SK-N-SH (cell line): ENCODE measurements at regions not wholly inside any gene's neighbourhood (a gene's known extent, or its start where the extent isn't known, plus 50 kb on each side); places are given as distances from the start of the nearest gene placed in this dataset.

Source experiments
- CTCF ChIA-PET: fragments of 300-600, 350-600 bp; formaldehyde crosslinking; extraction: SDS; loops from one replicate; lab custom pipeline; 2021; lab: Yijun Ruan, JAX
- POLR2A ChIA-PET: fragments of 350-600 bp; sonication (Branson Sonifier 250); formaldehyde crosslinking; extraction: SDS; loops from one replicate; lab custom pipeline; 2020; ENCODE audit warnings: antibody characterized with exemption, inconsistent platforms; lab: Yijun Ruan, JAX
- DNase-seq: peaks from one replicate; pipeline ENCODE4 v3.0.0; 2012
- H2AFZ ChIP-seq: fragments of 200-600 bp; sonication (generic); 2 replicates; pipeline ENCODE4 v1.8.1; 2016; ENCODE audit warnings: antibody characterized with exemption, mild to moderate bottlenecking, low read depth
- H3F3A ChIP-seq: fragments of 200-600 bp; sonication (generic); replicated peaks from 2 replicates; pipeline ENCODE3; 2016; ENCODE audit warnings: antibody characterized with exemption, mild to moderate bottlenecking; ENCODE audit not compliant: insufficient read depth
- H3K27ac ChIP-seq, 2 experiments: fragments of 200-500 bp in 1 of 2; fragments of 200-600 bp in 1 of 2; sonication (Bioruptor generic) in 1 of 2; sonication (generic), shearing (Covaris generic) in 1 of 2; 2 replicates each; pipeline versions ENCODE4 v1.5.1 to v1.6.1; 2014 to 2016; ENCODE audit warnings: low read depth in 2 of 2, inconsistent platforms in 1 of 2, low read length in 1 of 2, mild to moderate bottlenecking in 1 of 2, mixed read lengths in 1 of 2
- H3K27me3 ChIP-seq: fragments of 200-600 bp; sonication (generic), shearing (Covaris generic); 2 replicates; pipeline ENCODE4 v1.6.1; 2016; ENCODE audit warnings: mixed run types; ENCODE audit not compliant: insufficient read depth
- H3K36me3 ChIP-seq, 2 experiments: fragments of 200-500 bp in 1 of 2; fragments of 200-600 bp in 1 of 2; sonication (Bioruptor generic) in 1 of 2; sonication (generic) in 1 of 2; replicated peaks in 1 of 2; 2 replicates each; pipeline versions ENCODE3 to v1.5.1; 2014 to 2016; ENCODE audit warnings: low read length in 1 of 2, mild to moderate bottlenecking in 1 of 2; ENCODE audit not compliant: insufficient read depth in 2 of 2, control insufficient read depth in 1 of 2
- H3K4me1 ChIP-seq, 2 experiments: fragments of 200-500 bp in 1 of 2; fragments of 200-600 bp in 1 of 2; sonication (Bioruptor generic) in 1 of 2; sonication (generic), shearing (Covaris generic) in 1 of 2; 2 replicates each; pipeline versions ENCODE4 v1.5.1 to v1.6.1; 2014 to 2016; ENCODE audit warnings: low read depth in 1 of 2, low read length in 1 of 2, mixed run types in 1 of 2; ENCODE audit not compliant: insufficient read depth in 2 of 2, control insufficient read depth in 1 of 2
- H3K4me2 ChIP-seq: fragments of 200-600 bp; sonication (generic), shearing (Covaris generic); 2 replicates; pipeline ENCODE4 v1.6.1; 2017; ENCODE audit warnings: mixed run types
- H3K4me3 ChIP-seq, 2 experiments: fragments of 200-500 bp in 1 of 2; fragments of 200-600 bp in 1 of 2; sonication (Bioruptor generic) in 1 of 2; sonication (generic), shearing (Covaris generic) in 1 of 2; 2 replicates each; pipeline versions ENCODE4 v1.5.1 to v1.8.1; 2014 to 2016; ENCODE audit warnings: low read depth in 2 of 2, inconsistent platforms in 1 of 2, low read length in 1 of 2, mild to moderate bottlenecking in 1 of 2, mixed read lengths in 1 of 2, moderate library complexity in 1 of 2
- H3K79me2 ChIP-seq: fragments of 200-600 bp; sonication (generic); 2 replicates; pipeline ENCODE4 v1.8.1; 2017; ENCODE audit warnings: mild to moderate bottlenecking; ENCODE audit not compliant: insufficient read depth
- H3K9ac ChIP-seq: fragments of 200-600 bp; sonication (generic); 2 replicates; pipeline ENCODE4 v1.6.1; 2017; ENCODE audit warnings: mixed run types
- H3K9me2 ChIP-seq: fragments of 200-600 bp; sonication (generic); 2 replicates; pipeline ENCODE4 v1.6.1; 2017; ENCODE audit warnings: mixed run types
- H3K9me3 ChIP-seq: fragments of 200-600 bp; sonication (generic); 2 replicates; pipeline ENCODE4 v1.6.1; 2017; ENCODE audit warnings: mixed run types, mild to moderate bottlenecking, moderate library complexity
- H4K20me1 ChIP-seq: fragments of 200-600 bp; sonication (generic); 2 replicates; pipeline ENCODE4 v1.6.1; 2017; ENCODE audit warnings: mild to moderate bottlenecking, mixed run types; ENCODE audit not compliant: insufficient read depth
- CHD2 ChIP-seq: fragments of 150-350 bp; IDR thresholded peaks from 2 replicates; pipeline ENCODE4 v1.6.1; 2018; ENCODE audit warnings: low read length; ENCODE audit not compliant: partially characterized antibody
- EP300 ChIP-seq, 2 experiments: IDR thresholded peaks; 2 replicates each; pipeline versions ENCODE4 v1.4.0 to v1.6.1; 2012; ENCODE audit warnings: borderline replicate concordance in 1 of 2, low read depth in 1 of 2, low read length in 1 of 2
- FOSL2 ChIP-seq: IDR thresholded peaks from 2 replicates; pipeline ENCODE4 v1.4.0; 2012; ENCODE audit warnings: low read depth, mild to moderate bottlenecking, moderate library complexity, borderline replicate concordance
- GABPA ChIP-seq: IDR thresholded peaks from 2 replicates; pipeline ENCODE4 v1.4.0; 2012; ENCODE audit warnings: low read depth, mild to moderate bottlenecking
- MAX ChIP-seq: IDR thresholded peaks from 2 replicates; pipeline ENCODE4 v1.4.0; 2012; ENCODE audit warnings: low read depth
- MXI1 ChIP-seq: IDR thresholded peaks from 2 replicates; pipeline ENCODE4 v1.6.1; 2012; ENCODE audit warnings: mild to moderate bottlenecking, low read depth, low read length, improper control_type of control experiment
- NFIC ChIP-seq: IDR thresholded peaks from 2 replicates; pipeline ENCODE4 v1.4.0; 2012; ENCODE audit warnings: borderline replicate concordance
- NRF1 ChIP-seq: IDR thresholded peaks from 2 replicates; pipeline ENCODE4 v1.6.1; 2012; ENCODE audit warnings: low read depth, mild to moderate bottlenecking, low read length
- PBX3 ChIP-seq: IDR thresholded peaks from 2 replicates; pipeline ENCODE4; 2012
- REST ChIP-seq: IDR thresholded peaks from 2 replicates; pipeline ENCODE4 v1.6.1; 2012; ENCODE audit warnings: mild to moderate bottlenecking, low read depth, low read length, moderate library complexity
- RXRA ChIP-seq: IDR thresholded peaks from 2 replicates; pipeline ENCODE4 v1.4.0; 2012; ENCODE audit warnings: low read depth, mild to moderate bottlenecking, borderline replicate concordance
- SMC3 ChIP-seq: IDR thresholded peaks from 2 replicates; pipeline ENCODE4 v1.6.1; 2012; ENCODE audit warnings: low read depth, low read length, improper control_type of control experiment
- TAF1 ChIP-seq: IDR thresholded peaks from 2 replicates; pipeline ENCODE4 v1.6.1; 2012; ENCODE audit warnings: low read depth, mild to moderate bottlenecking, low read length, moderate library complexity, borderline replicate concordance
- USF1 ChIP-seq: IDR thresholded peaks from 2 replicates; pipeline ENCODE4 v1.4.0; 2012; ENCODE audit warnings: low read depth, borderline replicate concordance
- USF2 ChIP-seq: fragments of 150-350 bp; IDR thresholded peaks from 2 replicates; pipeline ENCODE4 v1.6.1; 2017; ENCODE audit warnings: antibody characterized with exemption, low read length, low read depth, borderline replicate concordance
- YY1 ChIP-seq: IDR thresholded peaks from 2 replicates; pipeline ENCODE4 v1.4.0; 2012; ENCODE audit warnings: low read depth, mild to moderate bottlenecking
- ZBTB33 ChIP-seq: IDR thresholded peaks from 2 replicates; pipeline ENCODE4 v1.4.0; 2012; ENCODE audit warnings: low read depth, borderline replicate concordance
- WGBS: methylation state at CpG from one replicate; pipeline ENCODE4 v1.1.6; 2017; ENCODE audit warnings: low lambda C conversion rate; 5-methylcytosine and 5-hydroxymethylcytosine counted together

- Histone ChIP-seq H4K20me1 (no peaks in the 10 kb centered on the region), H3K9me3 (no peaks in the 10 kb centered on the region), H3K4me3 (no peak overlapping the region), H3K27me3 (no peaks in the 10 kb centered on the region), H3K4me2 (no peak overlapping the region), H3K36me3 (no peaks in the 10 kb centered on the region), H3K4me1 (peaks cover 0 to 3% of the 10 kb centered on the region in 2 experiments; a peak in 2 of 4 replicates), H3K9ac (no peak overlapping the region), H3F3A (no peaks in the 10 kb centered on the region), H3K79me2 (no peaks in the 10 kb centered on the region), H3K27ac (no peak overlapping the region), H3K9me2 (no peaks in the 10 kb centered on the region), H2AFZ (no peak overlapping the region)
- POLR2A ChIA-PET, result no interaction called here
- no peak for TF ChIP-seq REST
- TF ChIP-seq RXRA, result no peak
- TF ChIP-seq EP300 (IDR thresholded peaks at IDR 0.05; ENCODE audit: borderline replicate concordance in 1 of 2, low read depth in 1 of 2, low read length in 1 of 2), result no peak
- TF ChIP-seq SMC3, result no peak
- TF ChIP-seq ZBTB33, result no peak
- no peak for TF ChIP-seq GABPA
- TF ChIP-seq YY1, result no peak
- TF ChIP-seq USF1, result no peak
- TF ChIP-seq CHD2, result no peak
- TF ChIP-seq TAF1, result no peak
- CTCF ChIA-PET, result interaction anchor here (1.1 kb wide), 1 partner anchor 9 kb away, joined by 3 read pairs; no protein-coding TSS in a partner anchor
- WGBS, result 75% methylated on average over 4 of the region's 4 CpGs
- no peak for DNase-seq
Observed at GRCh38 chr12:28775556-28775955, 373.5 kb upstream of the FAR2 start.

GRCh38 chr12:28776220-28776619, 372.9 kb upstream of the FAR2 start:
- POLR2A ChIA-PET, result interaction anchor here (0.6 kb wide), 1 partner anchor 1156 kb away, joined by 3 read pairs; no protein-coding TSS in a partner anchor
- H3K36me3 ChIP-seq, result no peaks in the 10 kb centered on the region
- 84% methylated on average over 1 of the region's 1 CpG for WGBS
- H3K4me3 ChIP-seq, result no peak overlapping the region
- no peak overlapping the region for H3K9ac ChIP-seq
- H3K27me3 ChIP-seq, result no peaks in the 10 kb centered on the region
- no peaks in the 10 kb centered on the region for H4K20me1 ChIP-seq
- no peak overlapping the region for H2AFZ ChIP-seq
- no peak for DNase-seq
- H3K27ac ChIP-seq, result no peak overlapping the region; a peak in 1 of 4 replicates
- no peak overlapping the region for H3K4me2 ChIP-seq
- H3K79me2 ChIP-seq, result no peaks in the 10 kb centered on the region
- H3F3A ChIP-seq, result no peaks in the 10 kb centered on the region
- H3K9me2 ChIP-seq, result no peaks in the 10 kb centered on the region
- peaks cover 0 to 3% of the 10 kb centered on the region in 2 experiments; a peak in 2 of 4 replicates for H3K4me1 ChIP-seq
- no peaks in the 10 kb centered on the region for H3K9me3 ChIP-seq
- CTCF ChIA-PET, result interaction anchor here (1.1 kb wide), 2 partner anchors 10 to 68 kb away, joined by 3 to 4 read pairs; no protein-coding TSS in a partner anchor
- no peak for TF ChIP-seq EP300 (IDR thresholded peaks at IDR 0.05; ENCODE audit: borderline replicate concordance in 1 of 2, low read depth in 1 of 2, low read length in 1 of 2)
- no peak for TF ChIP-seq FOSL2
- TF ChIP-seq NRF1, result no peak
- TF ChIP-seq PBX3, result no peak
- no peak for TF ChIP-seq MAX
- TF ChIP-seq NFIC, result no peak
- no peak for TF ChIP-seq USF1
- TF ChIP-seq MXI1, result no peak
- TF ChIP-seq USF2, result no peak
- TF ChIP-seq SMC3, result no peak
